ENCODE measurements at regions not wholly inside any gene's neighbourhood (a gene's known extent, or its start where the extent isn't known, plus 50 kb on each side); places are given as distances from the start of the nearest gene placed in this dataset.

- no peak for DNase-seq
Measured at GRCh38 chr1:163823017-163823416, 501.3 kb downstream of the NUF2 start.

- DNase-seq, result peak; percentile 96
Measured at GRCh38 chr1:163824006-163824405, 502.3 kb downstream of the NUF2 start.

DNA sequence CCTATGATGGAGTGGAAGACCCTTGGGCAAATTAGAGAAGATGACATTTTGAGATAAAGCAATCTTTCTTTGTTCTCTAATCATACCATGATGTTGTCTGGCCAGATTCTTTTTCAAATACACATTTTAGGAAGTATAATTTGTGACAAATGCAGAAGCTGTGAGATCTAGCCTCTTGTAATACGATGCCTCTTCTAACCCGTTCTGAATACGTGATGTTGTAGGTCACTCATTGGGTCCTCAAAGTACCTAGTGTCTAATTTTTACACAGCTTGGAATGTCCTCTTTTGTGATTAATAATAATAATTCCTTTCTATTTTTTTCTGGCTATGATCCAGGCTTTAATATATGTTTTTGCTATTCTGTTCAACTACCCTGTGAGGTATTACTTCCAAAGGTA lies 502.7 kb downstream of the NUF2 start:
- DNase-seq, result no peak

DNA sequence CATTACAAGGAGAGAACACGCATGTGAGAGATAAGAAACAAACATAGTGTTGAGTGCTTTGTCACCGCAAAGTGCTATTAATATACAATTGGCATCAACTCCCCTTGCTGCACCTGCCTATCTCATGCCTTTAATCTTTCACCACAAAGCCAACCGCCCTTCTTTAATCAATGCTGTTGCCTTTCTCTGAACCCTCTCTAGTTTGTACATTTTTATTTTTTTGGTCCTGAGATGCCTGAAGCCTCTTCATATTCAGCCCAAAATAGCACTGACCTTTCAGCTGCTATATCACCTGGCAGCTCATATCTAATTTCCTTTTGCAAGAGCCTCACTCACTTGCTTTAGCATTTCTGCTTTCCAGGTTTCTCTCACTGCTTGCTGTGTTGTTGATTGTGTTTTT lies 504.7 kb downstream of the NUF2 start:
- no peak for DNase-seq

DNA sequence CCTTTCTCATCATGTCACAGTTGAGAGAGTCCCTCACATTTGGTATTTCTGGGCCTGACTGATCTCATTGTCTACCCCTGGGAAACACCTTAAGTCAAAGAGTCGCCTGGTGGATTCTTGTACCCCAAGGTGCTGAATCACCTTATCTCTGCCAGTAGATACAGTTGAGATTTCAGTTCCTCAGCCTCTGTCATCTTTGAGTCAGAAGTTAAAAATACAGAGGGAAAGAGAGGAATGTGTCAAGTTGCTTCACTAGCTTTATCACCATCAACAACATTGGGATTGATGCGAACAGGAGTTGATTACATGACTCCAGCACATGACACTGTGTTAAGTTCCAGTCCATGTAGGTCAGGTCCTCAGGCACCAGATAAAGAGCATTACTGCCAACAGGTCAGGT lies 513.0 kb downstream of the NUF2 start:
- no peak for DNase-seq

GRCh38 chr1:163836481-163836880 lies 514.7 kb downstream of the NUF2 start:
- no peak for DNase-seq

GRCh38 chr1:163837206-163837605 lies 515.5 kb downstream of the NUF2 start:
- DNase-seq, result no peak

- DNase-seq, result peak; percentile 83
Measured at GRCh38 chr1:163842571-163842970, 520.8 kb downstream of the NUF2 start.

DNA sequence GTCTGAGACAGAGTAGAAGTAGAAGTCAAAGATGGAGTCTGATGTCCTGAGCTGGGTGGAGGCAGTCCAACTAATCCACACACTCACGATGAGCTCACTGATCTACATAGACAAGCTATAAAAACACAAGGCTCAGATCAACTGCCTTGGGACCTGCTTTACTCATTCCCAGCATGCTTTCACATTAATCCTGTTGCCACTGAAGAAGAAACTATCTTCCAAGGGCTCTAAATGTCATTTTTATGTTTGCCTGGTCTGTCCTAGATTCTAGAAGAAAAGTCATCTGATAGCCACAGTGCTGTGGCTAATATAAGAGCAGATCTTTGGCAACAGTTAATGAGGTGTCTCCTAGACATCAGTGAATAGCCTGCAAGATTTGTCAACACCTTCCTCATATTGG lies 522.7 kb downstream of the NUF2 start:
- peak; percentile 90 for DNase-seq

DNA sequence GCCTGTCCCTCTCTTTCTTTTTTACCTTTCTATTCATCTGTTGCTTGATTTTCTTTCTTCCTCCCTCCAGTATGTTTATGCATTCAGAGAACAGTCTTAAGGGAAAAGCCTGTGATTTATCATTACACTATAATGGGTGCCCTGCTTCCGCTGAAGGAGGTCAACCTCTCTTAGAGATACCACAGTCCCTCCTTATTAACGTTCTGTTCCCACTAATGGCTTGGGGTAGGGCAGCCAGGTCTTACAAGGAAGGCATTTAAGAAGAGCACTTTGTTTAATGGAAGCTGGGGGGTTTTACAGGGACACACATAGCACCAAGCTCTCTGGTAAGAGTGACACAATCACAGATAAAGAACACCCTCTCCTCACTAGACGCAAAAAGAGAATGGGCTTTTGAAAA lies 523.5 kb downstream of the NUF2 start:
- no peak for DNase-seq

- no peak for DNase-seq
Measured at GRCh38 chr1:163863731-163864130, 542.0 kb downstream of the NUF2 start.

GRCh38 chr1:163864207-163864606 lies 542.5 kb downstream of the NUF2 start:
- no peak for DNase-seq

- DNase-seq, result peak; percentile 57
Measured at GRCh38 chr1:163866564-163866963, 544.8 kb downstream of the NUF2 start.

- peak; percentile 85 for DNase-seq
Measured at GRCh38 chr1:163870666-163871065, 548.9 kb downstream of the NUF2 start.

- DNase-seq, result no peak
Measured at GRCh38 chr1:163872067-163872466, 550.3 kb downstream of the NUF2 start.

- DNase-seq, result peak; percentile 48
Measured at GRCh38 chr1:163874070-163874469, 552.3 kb downstream of the NUF2 start.

GRCh38 chr1:163875200-163875926 lies 553.6 kb downstream of the NUF2 start:
- DNase-seq, result peak; percentile 99

DNA sequence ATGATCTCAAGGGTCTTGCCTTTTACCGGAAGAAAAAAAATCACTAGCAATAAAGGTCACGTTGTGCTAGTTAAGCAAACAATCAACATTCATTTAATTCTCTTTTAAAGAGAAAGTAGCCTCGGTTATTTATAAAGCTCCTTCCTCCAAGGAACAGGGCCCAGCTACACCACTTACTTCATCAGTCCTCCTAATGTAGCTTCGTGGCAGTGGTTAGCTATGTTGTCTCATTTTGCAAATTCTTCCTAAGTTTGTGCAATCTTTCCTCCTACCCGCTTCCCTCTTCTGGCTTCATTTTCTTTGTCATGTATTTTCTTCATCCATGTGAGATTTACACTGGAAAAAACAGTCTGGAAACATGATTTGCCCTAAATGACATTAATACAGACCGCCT lies 554.2 kb downstream of the NUF2 start:
- peak; percentile 94 for DNase-seq

DNA sequence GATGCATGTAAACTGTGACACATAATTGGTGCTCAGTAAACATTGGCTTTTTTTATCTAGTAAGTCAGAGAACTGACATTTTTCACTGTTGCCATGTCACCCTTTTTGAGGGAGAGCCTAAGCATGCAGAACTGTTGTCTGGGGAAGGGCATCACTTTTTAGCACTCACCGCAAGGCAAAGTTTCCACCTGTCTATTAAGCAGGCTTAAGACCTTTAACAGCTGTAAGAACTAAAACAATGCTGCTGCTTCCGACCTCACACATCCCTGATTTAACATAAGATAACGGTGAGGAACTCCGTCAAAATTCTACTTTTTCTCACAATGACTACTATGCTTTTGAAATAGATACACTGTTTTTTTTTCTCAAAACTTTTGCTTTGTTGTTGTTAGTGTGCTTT lies 554.8 kb downstream of the NUF2 start:
- no peak for DNase-seq

GRCh38 chr1:163877016-163877415 lies 555.3 kb downstream of the NUF2 start:
- DNase-seq, result peak; percentile 90

- DNase-seq, result no peak
Measured at GRCh38 chr1:163885510-163885909, 563.8 kb downstream of the NUF2 start.

- no peak for DNase-seq
Measured at GRCh38 chr1:163896001-163896400, 574.2 kb downstream of the NUF2 start.

DNA sequence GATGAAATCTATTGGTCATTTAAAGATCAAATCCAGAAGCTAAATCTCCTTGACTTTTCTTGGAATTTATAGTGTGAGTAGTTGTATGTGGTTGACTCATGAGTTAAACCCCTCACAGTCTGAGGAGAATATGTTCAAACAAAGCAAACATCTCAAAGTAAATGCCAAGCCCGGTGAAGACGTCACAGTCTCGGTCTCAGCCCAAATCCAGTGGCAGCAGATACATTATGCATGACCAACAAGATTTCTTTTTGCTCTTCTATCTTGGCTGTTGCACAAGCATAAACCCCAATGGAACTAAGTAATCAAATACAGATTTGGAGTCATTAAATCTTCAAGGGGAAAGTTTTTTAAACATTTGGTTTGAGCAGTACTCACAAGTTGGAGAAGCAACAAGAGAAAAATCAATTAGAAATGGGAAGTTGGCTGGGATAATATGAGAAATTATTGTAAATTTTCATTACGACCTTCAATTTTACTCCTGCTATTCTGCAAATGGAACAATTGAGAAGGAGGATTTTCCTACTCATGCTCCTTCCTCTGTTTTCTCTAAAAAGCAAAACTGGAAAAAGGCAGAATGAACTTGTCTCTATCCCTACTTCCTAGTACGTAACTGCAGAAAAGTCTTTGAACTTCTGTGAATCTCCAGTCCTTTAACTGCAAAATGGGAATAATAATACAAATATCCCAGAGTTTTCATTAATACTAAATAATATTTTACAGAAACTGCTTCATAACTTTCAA lies 575.8 kb downstream of the NUF2 start:
- peak; percentile 98 for DNase-seq

DNA sequence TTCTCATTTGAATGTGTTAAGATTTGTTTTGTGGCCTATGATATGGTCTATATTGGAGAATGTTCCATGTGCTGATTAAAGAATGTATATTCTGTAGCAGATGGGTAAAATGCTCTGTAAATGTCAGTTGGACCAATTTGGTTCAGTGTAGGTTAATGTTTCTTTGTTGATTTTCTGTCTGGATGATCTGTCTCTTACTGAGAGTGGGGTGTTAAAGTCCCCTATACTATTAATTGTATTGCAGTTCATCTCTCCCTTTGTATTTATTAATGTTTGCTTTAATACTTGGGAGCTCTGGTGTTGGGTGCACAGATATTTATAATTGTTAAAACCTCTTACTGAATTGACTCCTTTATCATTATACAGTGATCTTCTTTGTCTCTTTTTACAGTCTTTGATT lies 584.5 kb downstream of the NUF2 start:
- no peak for DNase-seq
